BLaER1 (cell line): ENCODE measurements at regions not wholly inside any gene's neighbourhood (a gene's known extent, or its start where the extent isn't known, plus 50 kb on each side); places are given as distances from the start of the nearest gene placed in this dataset.

Source experiments
- H3K27ac ChIP-seq: shearing (Covaris generic); formaldehyde crosslinking; 2 replicates; pipeline ENCODE4 v1.8.1; 2022
- H3K27me3 ChIP-seq: shearing (Covaris generic); formaldehyde crosslinking; 2 replicates; pipeline ENCODE4 v1.8.1; 2022
- H3K36me3 ChIP-seq: shearing (Covaris generic); formaldehyde crosslinking; 2 replicates; pipeline ENCODE4 v1.8.1; 2022
- H3K4me1 ChIP-seq: shearing (Covaris generic); formaldehyde crosslinking; 2 replicates; pipeline ENCODE4 v1.8.1; 2022
- H3K4me2 ChIP-seq: shearing (Covaris generic); formaldehyde crosslinking; 2 replicates; pipeline ENCODE4 v1.8.1; 2022
- H3K4me3 ChIP-seq: shearing (Covaris generic); formaldehyde crosslinking; 2 replicates; pipeline ENCODE4 v1.8.1; 2022
- H3K9ac ChIP-seq: shearing (Covaris generic); formaldehyde crosslinking; 2 replicates; pipeline ENCODE4 v1.8.1; 2022
- H3K9me3 ChIP-seq: shearing (Covaris generic); formaldehyde crosslinking; 2 replicates; pipeline ENCODE4 v1.8.1; 2022
- H4K20me1 ChIP-seq: shearing (Covaris generic); formaldehyde crosslinking; 2 replicates; pipeline ENCODE4 v1.8.1; 2022
- Cebpa-rat ChIP-seq: shearing (Covaris generic); IDR thresholded peaks from 2 replicates; pipeline ENCODE4 v1.8.1; 2022

- Histone ChIP-seq H3K27ac (no peak overlapping the region), H3K9ac (no peak overlapping the region), H3K4me1 (no peaks in the 10 kb centered on the region), H3K9me3 (no peaks in the 10 kb centered on the region), H4K20me1 (no peaks in the 10 kb centered on the region), H3K4me2 (no peak overlapping the region), H3K4me3 (no peak overlapping the region), H3K27me3 (no peaks in the 10 kb centered on the region), H3K36me3 (no peaks in the 10 kb centered on the region)
- TF ChIP-seq Cebpa-rat = no peak
Measured at GRCh38 chr16:6853565-6853964, 479.1 kb upstream of the RBFOX1 start.

GRCh38 chr16:6852643-6853225 is 479.9 kb upstream of the RBFOX1 start:
- no peak overlapping the region for H3K4me3 ChIP-seq
- H3K36me3 ChIP-seq = no peaks in the 10 kb centered on the region
- no peaks in the 10 kb centered on the region for H3K4me1 ChIP-seq
- no peaks in the 10 kb centered on the region for H3K27me3 ChIP-seq
- H3K4me2 ChIP-seq = no peak overlapping the region
- TF ChIP-seq Cebpa-rat = no peak
- no peak overlapping the region for H3K27ac ChIP-seq
- H3K9me3 ChIP-seq = no peaks in the 10 kb centered on the region
- no peak overlapping the region for H3K9ac ChIP-seq
- H4K20me1 ChIP-seq = no peaks in the 10 kb centered on the region

DNA sequence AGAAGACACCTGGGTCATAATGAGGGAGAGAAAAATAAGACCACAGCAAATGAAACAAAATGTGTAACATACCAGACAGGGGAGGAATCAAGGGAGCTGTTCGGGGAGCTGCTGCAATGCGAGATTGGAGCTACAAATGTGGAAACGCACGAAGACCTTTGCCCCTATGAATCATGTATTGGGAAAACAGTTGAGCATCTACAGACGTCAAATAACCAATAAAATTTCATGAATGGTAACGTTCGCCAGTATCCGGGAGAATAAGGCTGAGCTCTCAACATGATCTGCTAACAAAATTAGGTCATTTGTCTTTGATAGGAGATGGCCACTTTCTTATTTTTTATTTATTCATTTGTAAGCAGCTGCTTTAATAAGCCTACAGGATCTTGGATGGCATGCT is 486.2 kb upstream of the RBFOX1 start:
- Histone ChIP-seq H3K27ac (no peak overlapping the region), H3K27me3 (no peaks in the 10 kb centered on the region), H3K4me2 (no peak overlapping the region), H3K4me3 (no peak overlapping the region), H4K20me1 (no peaks in the 10 kb centered on the region), H3K9me3 (no peaks in the 10 kb centered on the region), H3K36me3 (no peaks in the 10 kb centered on the region), H3K9ac (no peak overlapping the region), H3K4me1 (no peaks in the 10 kb centered on the region)
- TF ChIP-seq Cebpa-rat = no peak

- Histone ChIP-seq H3K27ac (no peak overlapping the region), H3K4me2 (no peak overlapping the region), H3K36me3 (no peaks in the 10 kb centered on the region), H3K9ac (no peak overlapping the region), H3K9me3 (peaks cover 4% of the 10 kb centered on the region; the same call in 1 of the 2 replicates), H3K27me3 (no peaks in the 10 kb centered on the region), H3K4me3 (no peak overlapping the region), H3K4me1 (no peaks in the 10 kb centered on the region), H4K20me1 (no peaks in the 10 kb centered on the region)
- TF ChIP-seq Cebpa-rat = no peak
Measured at GRCh38 chr16:6841392-6841791, 491.3 kb upstream of the RBFOX1 start.

DNA sequence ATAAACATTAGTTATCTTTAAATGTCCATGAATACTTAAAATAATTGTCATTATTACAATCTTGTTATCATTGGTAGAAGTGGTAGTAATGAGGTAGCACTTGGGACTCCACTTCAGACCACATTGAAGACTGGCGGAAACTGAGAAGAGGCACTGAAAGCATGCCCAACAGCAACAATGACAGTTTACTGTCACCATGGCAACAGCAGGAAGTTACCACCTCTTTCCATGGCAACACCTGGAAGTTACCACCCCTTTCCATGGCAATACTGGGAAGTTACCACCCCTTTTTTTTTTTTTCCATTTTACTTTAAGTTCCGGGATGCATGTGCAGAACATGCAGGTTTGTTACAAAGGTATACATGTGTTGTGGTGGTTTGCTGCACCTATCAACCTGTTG is 494.9 kb upstream of the RBFOX1 start:
- Histone ChIP-seq H3K4me3 (no peak overlapping the region), H3K9ac (no peak overlapping the region)
- TF ChIP-seq Cebpa-rat = no peak

GRCh38 chr16:6836766-6837165 is 495.9 kb upstream of the RBFOX1 start:
- Histone ChIP-seq H3K9ac (no peak overlapping the region), H3K9me3 (peaks cover 4% of the 10 kb centered on the region; the same call in 1 of the 2 replicates), H3K4me2 (no peak overlapping the region), H4K20me1 (no peaks in the 10 kb centered on the region), H3K27me3 (no peaks in the 10 kb centered on the region), H3K4me3 (no peak overlapping the region), H3K4me1 (no peaks in the 10 kb centered on the region), H3K36me3 (no peaks in the 10 kb centered on the region), H3K27ac (no peak overlapping the region)
- TF ChIP-seq Cebpa-rat = no peak

More for the DNA sequence above, 494.9 kb upstream of the RBFOX1 start:
- no peaks in the 10 kb centered on the region for H3K36me3 ChIP-seq
- H3K4me2 ChIP-seq = no peak overlapping the region
- no peaks in the 10 kb centered on the region for H3K4me1 ChIP-seq
- no peaks in the 10 kb centered on the region for H3K27me3 ChIP-seq
- peaks cover 4% of the 10 kb centered on the region; the same call in 1 of the 2 replicates for H3K9me3 ChIP-seq
- H4K20me1 ChIP-seq = no peaks in the 10 kb centered on the region
- no peak overlapping the region for H3K27ac ChIP-seq

GRCh38 chr16:6835941-6836340 is 496.7 kb upstream of the RBFOX1 start:
- no peak for TF ChIP-seq Cebpa-rat
- Histone ChIP-seq H3K36me3 (no peaks in the 10 kb centered on the region), H3K27me3 (no peaks in the 10 kb centered on the region), H3K4me3 (no peak overlapping the region), H3K4me1 (no peaks in the 10 kb centered on the region), H3K9ac (no peak overlapping the region), H3K27ac (no peak overlapping the region), H3K9me3 (peaks cover 4% of the 10 kb centered on the region; the same call in 1 of the 2 replicates), H3K4me2 (no peak overlapping the region), H4K20me1 (no peaks in the 10 kb centered on the region)

- no peaks in the 10 kb centered on the region for H3K27me3 ChIP-seq
- no peak overlapping the region for H3K4me3 ChIP-seq
- H3K36me3 ChIP-seq = no peaks in the 10 kb centered on the region
- no peak overlapping the region for H3K27ac ChIP-seq
- H3K4me2 ChIP-seq = no peak overlapping the region
- peaks cover 4% of the 10 kb centered on the region; the same call in 1 of the 2 replicates for H3K9me3 ChIP-seq
- no peak overlapping the region for H3K9ac ChIP-seq
- H4K20me1 ChIP-seq = no peaks in the 10 kb centered on the region
- no peaks in the 10 kb centered on the region for H3K4me1 ChIP-seq
- no peak for TF ChIP-seq Cebpa-rat
Measured at GRCh38 chr16:6835516-6835915, 497.1 kb upstream of the RBFOX1 start.

DNA sequence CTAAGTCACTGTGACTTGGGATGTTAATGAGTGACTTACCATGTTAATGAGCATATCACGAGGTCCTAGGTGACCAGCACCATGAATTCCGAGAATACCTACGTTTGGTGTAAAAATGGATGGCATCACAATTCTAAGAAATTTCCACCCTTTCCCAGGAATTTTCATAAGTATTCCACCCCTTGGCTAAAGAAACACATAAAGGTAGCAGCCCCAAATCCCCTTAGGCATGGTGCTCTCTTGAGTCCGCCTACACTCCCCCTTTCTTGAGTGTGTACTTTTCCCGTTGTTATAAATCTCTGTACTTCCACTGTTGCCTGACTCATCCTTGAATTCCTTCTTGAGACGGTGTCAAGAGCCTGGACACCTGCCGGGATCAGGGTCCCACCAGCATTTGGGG is 504.0 kb upstream of the RBFOX1 start:
- Histone ChIP-seq H4K20me1 (no peaks in the 10 kb centered on the region), H3K9ac (no peak overlapping the region), H3K9me3 (no peaks in the 10 kb centered on the region), H3K4me2 (no peak overlapping the region), H3K4me1 (peaks cover 11% of the 10 kb centered on the region), H3K27ac (no peak overlapping the region), H3K27me3 (no peaks in the 10 kb centered on the region), H3K36me3 (no peaks in the 10 kb centered on the region), H3K4me3 (no peak overlapping the region)
- no peak for TF ChIP-seq Cebpa-rat

DNA sequence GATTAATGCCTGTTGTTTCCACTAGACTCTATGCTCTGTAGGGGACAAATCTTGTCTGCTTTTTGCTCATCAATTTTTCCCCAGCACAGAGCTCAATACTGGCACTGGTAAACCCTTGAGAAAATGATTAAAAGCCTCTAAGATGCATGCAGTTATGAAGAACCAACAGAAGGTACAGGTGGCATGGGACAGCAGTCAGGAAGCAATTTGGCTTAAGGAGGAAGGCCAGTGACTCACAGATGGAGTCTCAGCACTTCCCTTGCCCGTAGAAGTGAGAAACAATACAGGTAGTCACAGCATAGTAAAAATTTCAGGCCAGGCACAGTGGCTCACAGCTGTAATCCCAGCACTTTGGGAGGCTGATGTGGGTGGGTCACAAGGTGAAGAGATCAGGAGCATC is 504.7 kb upstream of the RBFOX1 start:
- no peak for TF ChIP-seq Cebpa-rat
- H4K20me1 ChIP-seq = no peaks in the 10 kb centered on the region
- no peak overlapping the region for H3K27ac ChIP-seq
- H3K4me2 ChIP-seq = no peak overlapping the region
- H3K9me3 ChIP-seq = no peaks in the 10 kb centered on the region
- H3K27me3 ChIP-seq = no peaks in the 10 kb centered on the region
- H3K4me3 ChIP-seq = no peak overlapping the region
- peaks cover 11% of the 10 kb centered on the region for H3K4me1 ChIP-seq
- no peaks in the 10 kb centered on the region for H3K36me3 ChIP-seq
- no peak overlapping the region for H3K9ac ChIP-seq

- peaks cover 11% of the 10 kb centered on the region for H3K4me1 ChIP-seq
- H3K36me3 ChIP-seq = no peaks in the 10 kb centered on the region
- TF ChIP-seq Cebpa-rat = no peak
- H3K27ac ChIP-seq = no peak overlapping the region
- H3K27me3 ChIP-seq = no peaks in the 10 kb centered on the region
- no peaks in the 10 kb centered on the region for H4K20me1 ChIP-seq
- no peaks in the 10 kb centered on the region for H3K9me3 ChIP-seq
- no peak overlapping the region for H3K9ac ChIP-seq
- H3K4me3 ChIP-seq = no peak overlapping the region
- H3K4me2 ChIP-seq = no peak overlapping the region
Measured at GRCh38 chr16:6827267-6827666, 505.4 kb upstream of the RBFOX1 start.
